ENCODE measurements at regions not wholly inside any gene's neighbourhood (a gene's known extent, or its start where the extent isn't known, plus 50 kb on each side); places are given as distances from the start of the nearest gene placed in this dataset.
"Not testable (repeated sequence)": the region's sequence is repeated elsewhere in the genome, so short reads cannot be mapped to it uniquely, and the experiment has no call there.

DNA sequence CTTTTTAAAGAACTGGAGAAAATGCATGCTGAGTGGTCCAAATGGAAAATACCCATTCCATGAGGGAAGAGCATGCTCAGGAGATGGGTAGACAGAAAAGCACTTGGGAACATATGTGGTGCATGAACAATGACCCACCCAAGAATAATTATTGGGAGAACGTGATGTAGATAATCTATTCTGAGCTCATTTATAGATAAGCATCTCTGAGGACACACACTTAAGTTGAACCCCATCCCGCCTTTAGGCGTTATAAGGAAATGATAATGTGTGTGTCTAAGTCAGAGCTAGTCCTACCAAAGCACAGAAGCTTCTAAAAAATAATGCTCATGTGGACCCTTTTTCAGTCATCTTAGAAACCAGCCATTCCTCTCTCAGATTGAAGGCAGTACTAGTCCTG lies 189.9 kb downstream of the KTN1 start:
- no peak for DNase-seq

DNA sequence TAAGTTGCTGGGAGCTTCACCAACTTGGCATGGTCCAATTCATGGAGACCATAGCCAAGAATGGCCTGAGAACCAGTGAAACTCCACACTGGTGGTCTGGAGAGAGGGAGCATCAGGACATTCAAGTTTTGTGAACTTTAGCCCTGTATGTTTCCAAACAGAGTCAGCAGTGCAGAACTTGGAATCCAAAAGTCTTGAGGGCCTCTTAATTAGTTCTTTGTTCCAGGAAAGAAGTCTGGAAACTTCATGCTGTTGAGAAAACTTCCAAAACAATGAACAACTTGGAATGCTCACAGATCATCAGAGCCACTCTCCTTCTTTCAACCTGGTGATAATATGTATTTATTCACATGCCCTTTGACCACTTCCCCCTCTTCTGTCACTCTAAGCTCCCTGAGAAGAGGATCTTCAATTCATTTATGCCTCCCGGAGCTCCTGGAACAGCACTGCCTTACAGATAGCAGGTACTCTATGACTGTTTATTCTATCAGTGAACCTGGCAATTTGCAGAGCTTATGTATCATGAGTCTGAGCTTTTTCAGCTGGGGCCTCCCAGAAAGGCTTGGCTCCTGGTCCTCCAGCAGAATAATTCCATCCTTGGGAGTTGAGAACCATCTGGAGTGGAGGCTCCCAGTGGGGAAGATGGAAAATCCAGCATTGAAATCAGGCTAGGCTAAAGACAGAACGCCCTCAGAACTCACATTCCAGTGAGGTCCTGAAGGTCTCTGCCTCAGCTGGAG lies 191.4 kb downstream of the KTN1 start:
- DNase-seq = no peak

DNA sequence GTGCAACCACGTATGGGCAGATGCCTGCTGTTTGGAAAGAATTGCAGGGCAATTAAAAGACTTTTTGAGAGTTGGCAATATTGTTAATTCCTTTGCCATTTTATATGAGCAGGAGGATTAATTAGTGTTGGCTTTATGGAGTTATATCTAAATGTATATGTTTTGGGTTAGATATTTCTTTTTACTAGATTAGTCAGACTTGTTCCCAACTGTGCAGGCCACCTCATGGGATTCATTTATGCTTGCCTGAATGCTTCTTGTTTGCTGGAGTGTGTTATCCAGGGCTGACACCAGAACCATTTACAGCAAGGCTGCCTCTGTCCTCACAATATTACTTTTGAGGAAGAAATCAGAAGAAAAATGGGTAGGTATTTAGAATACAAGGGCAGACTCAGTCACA lies 192.5 kb downstream of the KTN1 start:
- no peak for DNase-seq

DNA sequence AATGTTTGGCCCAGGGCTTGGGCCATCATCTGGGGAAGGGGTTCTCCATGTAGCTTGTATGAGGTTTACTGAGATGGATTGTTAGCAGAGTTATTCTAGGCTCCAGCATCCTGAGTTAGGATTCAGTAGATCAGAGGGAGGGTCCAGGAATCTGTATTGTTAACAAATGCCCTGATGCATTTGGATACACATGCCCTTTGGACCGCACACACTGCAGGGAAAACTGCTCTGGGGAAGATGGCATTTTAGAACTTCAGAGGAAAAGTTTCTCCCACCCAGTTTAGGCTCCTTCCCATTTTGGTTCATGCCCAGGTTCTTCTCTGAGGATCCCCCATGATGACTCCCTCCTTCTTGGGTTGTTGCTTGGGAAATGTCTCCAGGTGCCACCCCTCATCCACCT lies 193.3 kb downstream of the KTN1 start:
- no peak for DNase-seq

DNA sequence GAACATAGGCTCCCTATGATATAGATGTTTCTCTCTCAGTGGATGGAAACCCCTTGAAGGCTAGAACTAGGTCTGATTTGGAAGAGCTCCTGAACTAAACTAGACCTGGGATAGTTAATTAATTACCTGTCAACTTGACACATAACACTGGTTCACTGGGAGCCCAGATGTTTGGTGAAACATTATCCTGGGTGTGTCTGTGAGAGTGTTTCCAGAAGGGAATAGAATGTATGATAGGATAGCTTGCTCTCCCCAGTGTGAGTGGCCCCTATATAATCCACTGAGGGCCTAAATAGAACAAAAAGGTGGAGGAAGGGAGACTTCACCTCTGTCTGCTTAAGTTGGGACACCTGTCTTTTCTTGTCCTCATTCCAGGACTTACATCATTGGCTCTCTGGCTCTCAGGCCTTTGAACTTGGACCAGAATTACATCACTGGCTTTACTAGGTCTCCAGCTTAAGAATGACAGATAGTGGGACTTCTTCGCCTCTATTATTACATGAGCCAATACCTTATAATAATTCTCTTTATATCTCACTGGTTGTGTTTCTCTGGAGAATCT lies 194.1 kb downstream of the KTN1 start:
- DNase-seq = no peak

DNA sequence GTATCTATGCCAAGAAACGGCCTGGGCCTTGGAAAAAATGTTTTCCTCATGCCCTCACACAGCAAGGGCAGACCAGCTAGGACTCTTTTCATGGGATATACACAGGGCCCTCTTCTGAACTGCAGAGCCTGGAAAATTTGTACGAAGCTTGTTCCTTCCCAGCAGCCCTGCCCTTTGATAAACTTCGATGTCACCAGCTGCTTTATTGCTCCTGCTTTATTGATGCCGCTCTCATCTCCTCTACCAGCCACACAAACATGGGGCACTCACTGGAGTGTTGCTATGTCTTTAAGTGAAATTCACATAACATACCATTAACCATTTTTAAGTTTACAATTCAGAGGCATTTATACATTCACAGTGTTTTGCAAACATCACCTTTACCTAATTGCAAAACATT lies 197.9 kb downstream of the KTN1 start:
- DNase-seq = no peak

DNA sequence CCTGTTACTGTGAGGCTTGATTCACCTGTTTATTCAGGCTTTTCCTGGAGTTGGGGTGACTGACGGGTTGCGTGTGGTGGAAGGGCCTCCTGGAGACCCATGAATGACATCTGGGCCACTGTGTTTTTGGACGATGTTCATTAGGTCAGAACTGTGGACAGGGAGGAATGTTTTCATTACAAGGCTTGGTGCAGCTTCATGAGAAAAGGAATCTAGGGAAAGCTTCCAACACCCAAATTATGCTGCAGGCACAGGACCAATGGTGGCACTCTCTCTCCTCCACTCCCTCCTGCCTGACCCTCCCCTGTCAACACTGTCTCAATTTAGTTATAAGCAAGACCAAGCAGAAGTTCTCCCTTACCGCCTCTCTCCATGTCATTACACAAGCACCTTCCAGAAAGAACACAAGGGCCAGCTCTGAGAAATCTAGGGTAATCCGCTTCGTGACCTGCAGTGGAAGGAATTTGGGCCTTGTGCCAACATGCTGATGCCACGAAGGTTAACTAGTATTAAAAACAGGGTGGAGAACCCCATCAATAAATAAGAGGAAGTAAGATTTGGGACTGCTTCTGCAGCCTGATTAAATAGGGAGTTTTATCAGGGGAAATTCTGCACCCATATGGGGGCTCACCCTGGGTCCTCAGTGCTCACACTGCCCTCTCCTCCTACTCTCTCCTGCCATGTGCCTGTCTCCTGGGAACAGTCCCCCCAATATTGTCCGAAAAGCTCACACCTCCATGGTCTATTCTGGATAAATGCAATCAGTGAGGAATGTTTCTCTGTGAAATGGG lies 200.3 kb downstream of the KTN1 start:
- no peak for DNase-seq

DNA sequence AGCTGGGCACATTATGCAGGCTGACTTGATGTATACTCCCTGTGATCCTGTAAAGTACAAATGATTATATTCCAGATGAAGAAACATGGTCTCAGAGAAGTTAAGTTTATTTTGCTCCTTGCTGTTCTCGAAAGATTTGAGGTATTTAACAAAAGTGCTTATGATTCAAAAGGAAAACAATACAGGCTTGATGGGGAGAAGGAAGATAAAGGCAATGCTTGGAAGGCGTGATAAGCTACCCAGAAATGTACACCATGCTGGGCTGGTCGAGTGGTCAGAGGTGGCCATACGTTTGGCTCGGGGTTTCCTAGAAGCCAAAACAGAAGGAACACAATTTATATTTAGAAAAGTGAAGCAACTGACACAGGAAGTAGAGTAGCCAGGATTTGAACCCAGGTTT lies 201.0 kb downstream of the KTN1 start:
- DNase-seq = no peak

DNA sequence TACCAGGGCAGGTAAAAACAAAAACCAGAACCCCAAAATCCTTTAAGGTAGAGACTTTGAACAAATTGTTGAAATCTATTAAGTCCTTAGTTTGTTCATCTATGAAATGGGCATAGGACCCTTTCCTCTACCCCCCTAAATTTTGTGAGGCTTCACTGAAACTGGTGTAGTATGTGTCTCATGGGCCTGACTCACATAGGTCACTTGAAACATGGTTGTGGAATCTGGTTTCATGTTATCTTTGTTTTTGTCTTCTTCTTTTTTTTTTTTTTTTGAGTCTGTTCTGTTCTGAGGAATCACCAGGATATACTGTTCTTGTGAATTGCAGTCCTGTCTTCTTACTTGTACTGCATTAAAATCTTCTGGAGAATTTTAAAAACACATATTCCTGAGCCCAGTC lies 202.2 kb downstream of the KTN1 start:
- DNase-seq = no peak

DNA sequence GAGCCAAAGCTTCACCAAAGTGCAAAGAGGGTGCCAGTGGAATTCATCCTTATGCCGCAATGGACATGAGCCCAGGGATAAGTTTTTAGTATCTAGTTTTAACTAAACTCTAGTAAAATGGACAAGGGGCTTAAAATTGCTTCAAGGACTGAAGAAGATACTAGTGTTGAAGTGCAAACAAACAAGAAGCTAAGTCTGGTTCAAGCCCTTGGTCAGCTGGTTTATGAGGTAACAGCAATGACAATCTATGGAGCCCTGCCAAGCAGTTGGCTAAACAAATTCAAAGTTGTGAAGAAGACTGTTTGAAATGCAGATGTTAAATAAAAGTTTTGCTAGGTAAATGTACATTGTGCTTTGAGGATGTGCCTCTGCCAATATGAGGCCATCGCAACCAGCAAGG lies 209.4 kb downstream of the KTN1 start:
- no peak for DNase-seq

DNA sequence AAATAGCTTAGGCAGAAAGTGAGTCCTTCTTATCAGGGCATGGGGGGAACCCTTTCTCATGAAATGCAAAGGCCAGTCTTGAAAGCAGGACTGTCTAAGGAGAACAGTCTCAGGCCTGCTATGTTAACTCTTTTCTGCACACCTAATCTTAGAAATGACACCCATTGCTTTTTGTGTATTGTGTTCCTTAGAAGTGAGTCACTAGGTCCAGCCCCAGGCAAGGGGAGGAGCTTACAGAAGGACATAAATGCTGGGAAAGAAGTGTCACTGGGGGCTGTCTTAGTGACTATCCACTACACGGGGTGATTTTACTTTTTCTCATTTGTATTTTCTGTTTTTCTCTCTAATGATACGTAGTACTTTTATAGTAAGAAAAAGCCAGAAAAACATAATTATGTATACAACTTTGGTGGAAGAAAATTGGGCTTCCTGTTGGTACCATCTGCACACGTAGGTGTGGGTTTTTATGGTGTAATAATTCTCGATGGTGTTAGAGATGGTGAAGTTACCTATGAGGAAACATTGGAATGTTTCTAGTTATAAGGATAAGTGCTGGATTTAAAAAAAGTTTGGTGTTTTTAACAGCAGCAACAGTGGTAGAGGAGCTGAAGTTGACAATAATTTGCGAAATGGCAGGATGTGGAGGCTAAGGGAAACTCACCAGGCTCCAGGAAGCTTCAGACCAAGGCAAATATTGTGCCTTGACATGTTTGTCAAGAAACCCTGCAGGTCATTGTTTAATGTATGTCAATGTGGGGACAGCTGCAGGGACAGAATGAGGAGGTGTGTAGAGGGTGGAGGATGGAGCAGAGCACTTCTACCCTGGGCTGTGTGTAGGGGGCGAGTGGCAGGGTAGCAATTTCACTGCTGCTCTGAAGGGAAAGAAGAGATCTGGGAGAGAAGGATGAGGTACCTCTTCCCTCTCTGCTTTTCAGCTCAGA lies 214.9 kb downstream of the KTN1 start:
- DNase-seq = no peak

DNA sequence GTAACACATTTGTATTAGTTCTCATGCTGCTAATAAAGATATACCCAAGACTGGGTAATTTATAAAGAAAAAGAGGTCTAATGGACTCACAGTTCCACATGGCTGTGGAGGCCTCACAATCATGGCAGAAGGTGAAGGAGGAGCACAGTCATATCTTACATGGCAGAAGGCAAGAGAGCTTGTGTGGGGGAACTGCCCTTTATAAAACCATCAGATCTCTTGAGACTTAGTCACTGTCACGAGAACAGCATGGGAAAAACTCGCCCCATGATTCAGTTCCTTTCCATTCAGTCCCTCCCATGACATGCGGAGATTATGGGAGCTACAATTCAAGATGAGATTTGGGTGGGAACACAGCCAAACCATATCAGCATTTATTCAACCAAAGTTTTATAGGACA lies 216.5 kb downstream of the KTN1 start:
- not testable (repeated sequence) for DNase-seq

DNA sequence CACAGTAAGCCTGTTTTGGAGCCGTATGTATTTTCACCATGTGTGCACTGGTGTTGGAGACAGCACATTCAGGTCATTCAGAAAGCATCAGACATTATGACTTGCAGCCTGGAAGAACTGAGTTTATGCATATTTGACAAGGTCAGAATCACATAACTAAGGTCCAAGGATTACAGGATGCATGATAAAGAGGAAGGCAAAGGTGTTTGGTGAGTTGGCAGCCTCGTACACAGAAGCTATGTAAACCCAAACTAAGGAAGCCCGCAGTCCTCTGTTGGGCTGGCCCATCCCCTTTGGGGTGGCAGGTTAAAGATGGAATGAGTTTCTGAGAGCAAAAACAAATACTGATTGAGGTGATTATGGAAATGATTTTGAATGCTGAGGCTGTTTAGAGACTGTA lies 218.4 kb downstream of the KTN1 start:
- no peak for DNase-seq

DNA sequence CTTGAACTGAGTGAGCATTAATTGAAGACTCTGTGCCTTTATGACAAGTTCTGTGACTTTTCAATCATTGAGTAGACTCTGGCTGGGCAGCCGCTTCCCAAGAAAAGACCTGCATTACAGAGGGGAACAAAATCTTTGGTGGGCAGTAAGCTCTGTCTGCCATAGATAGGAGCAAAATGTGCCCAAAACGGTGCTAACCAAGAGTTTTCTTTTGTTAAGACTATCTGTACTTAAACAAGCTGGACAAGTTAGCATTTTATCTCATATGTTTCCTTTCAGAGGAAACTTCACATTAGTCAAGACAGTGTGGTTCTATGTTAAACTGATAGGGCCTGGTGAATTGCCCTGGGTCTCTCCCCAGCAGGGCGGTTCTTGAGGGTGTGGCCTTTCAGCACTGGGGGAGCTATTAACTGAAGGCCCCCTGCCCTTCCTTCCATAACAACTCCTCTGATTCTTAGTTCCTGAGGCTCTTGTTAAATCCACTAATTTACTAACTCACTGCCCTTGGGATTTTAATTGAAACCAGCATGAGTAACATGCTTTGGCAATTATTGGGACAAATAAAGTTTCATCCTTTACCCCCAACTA lies 219.6 kb downstream of the KTN1 start:
- DNase-seq = no peak

DNA sequence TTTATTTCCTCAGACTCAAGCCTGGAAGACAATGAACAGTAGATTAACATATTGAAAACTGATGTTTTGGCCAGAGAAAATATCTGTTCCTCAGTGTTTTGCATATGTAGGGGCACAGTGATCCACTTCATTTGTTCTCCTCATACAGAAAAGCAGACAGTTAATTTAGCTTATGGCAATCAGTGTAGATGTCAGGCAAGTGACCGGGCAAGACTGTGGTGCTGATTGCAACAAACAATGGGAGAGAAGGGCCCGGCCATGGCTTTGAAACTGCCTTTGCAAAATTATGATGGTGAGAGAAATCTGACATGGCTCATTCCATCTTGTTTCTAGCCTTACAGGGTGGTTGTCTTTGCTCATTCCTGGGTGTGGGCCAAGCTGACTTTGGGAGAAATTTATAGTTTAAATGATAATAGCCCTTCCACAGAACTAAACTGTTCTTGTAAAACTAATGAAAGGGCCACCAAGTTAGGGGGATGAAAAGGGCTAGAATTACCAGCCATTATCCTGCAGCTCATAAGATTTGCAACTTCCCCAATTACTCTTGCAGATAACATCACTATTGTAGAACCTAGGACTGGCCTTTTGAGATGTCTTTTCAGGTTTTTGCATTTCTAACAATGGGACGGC lies 220.3 kb downstream of the KTN1 start:
- DNase-seq = no peak

DNA sequence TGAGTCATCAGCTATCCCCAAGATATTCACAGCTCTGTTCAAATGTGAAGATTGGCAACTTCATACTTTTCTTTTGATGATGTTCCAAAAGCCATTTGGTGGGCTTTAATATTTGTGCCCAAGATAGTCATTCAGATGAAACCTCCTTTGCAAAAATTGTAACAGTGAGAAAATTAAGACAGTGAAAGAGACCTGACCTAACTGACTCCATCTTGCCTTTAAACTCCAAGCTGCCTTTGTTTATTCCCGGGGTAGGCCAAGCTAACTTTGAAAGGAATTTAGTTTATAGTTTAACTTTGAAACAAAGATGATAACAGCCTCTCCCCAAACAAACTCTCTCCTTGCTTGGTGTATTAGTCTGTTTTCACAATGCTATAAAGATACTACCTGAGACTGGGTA lies 221.1 kb downstream of the KTN1 start:
- no peak for DNase-seq

DNA sequence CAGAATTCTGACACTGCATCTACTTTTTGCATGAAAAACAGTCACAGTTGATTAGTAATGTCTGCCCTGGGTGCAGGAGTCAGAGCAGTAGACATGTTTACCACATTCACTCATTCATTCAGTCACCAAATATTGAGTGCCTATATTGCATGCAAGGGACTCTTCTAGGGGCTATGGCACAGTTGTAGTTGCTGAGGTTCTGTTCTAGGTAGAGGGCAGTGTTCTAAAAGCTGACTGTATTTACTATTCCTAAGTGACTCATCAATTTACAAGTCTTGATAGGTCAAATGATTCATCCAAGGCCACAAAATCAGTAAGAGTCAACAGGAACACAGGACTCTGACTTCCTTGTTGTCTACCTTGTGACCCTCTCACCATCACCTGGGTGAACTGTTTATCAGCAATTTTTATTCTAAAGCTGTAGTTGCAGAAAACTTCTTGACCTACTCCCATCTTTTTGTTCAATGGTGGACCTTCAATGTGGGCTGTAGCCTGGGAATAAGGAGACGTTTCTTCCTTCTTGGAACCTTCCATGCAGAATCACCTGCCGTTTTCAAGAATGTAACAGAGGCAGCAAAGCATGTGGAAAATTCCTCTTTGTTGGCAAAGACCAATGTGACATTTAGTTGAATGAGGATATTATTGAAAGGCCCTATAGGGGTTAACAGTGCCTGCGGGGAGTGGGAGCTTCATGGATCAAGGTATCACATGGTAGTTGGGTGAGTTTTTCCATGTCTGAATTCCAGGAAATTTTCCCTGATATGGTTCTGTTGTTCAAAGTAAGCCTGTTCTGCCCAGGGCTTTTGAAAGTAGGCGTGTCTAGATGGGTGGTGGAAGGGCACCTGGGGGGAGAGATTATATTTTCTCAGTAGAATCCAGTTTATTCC lies 223.2 kb downstream of the KTN1 start:
- no peak for DNase-seq

DNA sequence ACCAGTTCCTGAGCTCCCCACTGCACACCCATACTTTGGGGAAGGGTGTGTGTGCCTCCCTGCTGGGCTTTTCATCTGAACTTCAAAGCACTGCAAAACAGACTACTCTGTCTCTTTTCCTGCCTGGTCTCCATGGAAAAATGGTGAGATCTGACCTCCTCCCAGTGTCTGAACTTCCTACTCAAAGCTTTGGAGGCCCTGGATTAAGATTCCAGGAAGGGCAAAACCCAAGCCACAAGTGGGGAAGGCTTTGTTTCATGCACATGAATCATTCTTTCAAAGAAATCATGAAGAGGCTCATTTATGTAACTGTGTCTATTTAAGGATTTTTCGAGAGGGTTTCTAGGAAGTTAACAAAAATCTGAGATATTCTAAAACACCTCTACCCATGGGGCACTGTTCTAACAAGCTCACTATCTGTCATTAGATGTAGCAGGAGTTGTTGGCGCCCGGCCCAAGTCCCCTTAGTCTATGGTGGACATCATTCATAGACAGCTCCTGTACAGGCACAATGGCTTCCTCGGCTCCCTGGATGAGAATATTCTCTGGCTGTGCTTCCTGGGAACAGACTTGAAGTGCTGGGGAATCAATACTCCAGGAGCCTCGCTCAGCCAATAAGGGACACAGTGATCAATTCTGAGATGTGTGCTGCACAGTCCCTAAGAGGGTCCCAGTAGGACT lies 224.0 kb downstream of the KTN1 start:
- no peak for DNase-seq

DNA sequence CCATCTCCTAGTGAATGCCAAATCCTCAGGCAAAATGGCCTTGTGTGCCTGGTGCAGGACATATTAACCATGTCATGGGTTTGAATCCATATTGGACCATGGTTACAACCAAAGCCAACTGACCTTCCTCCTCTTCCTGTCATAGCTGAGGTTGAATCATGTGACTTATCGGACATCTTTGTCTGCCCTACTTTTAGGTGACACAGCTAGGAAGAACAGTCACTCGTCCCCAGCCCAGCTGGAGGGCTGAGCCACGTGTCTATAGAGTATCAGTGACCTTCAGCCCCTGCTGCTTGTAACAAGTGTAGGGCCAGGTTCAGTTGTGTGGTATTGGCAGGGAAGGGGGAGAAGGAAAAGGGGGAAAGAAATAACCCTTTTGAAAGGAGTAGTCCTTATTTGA lies 225.2 kb downstream of the KTN1 start:
- no peak for DNase-seq

DNA sequence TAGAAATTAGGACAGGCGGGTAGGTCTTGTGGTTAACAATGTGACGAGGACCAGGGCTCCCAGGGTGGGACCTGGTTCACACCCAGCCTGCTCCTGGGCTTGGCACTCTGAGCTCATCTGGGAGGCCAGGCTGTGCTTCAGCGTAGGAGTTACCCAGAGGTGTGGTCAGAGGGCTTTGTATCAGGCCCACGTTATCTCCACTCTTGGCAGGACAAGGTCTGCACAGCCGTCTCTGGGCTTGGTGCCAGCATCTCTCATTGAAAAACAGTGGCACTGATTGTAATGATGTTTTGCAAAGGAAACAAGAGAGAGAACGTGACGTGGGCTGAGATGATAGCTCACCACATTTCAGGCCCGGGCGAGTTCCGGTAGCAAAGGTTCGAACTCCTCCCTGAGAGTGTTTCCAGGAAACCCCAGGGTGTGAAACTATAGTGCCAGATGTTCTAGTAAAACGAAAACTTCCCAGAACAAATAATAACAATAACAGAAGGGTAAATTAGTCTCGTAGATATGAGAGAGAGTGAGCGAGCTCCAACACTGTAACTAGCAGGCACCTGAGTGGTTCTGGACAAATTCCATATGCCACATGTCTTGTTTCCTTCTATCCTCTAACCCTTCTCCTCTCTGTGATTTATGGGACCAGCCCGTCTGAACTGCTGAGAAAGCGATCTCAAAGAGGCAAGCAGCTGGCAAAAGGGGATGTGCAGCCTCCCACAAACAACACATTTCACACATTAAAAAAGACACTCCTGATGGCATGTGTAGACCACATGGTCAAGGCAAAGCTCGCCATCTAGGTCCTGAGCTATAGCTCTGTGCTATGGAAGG lies 227.3 kb downstream of the KTN1 start:
- peak; percentile 76 for DNase-seq
